ENCODE measurements at regions not wholly inside any gene's neighbourhood (a gene's known extent, or its start where the extent isn't known, plus 50 kb on each side); places are given as distances from the start of the nearest gene placed in this dataset.

GRCh38 chr2:19132967-19133366 is 225.5 kb downstream of the OSR1 start:
- DNase-seq, result no peak

- DNase-seq, result no peak
Measured at GRCh38 chr2:19131871-19132270, 226.6 kb downstream of the OSR1 start.

GRCh38 chr2:19128148-19128547 is 230.3 kb downstream of the OSR1 start:
- no peak for DNase-seq

GRCh38 chr2:19127616-19128015 is 230.8 kb downstream of the OSR1 start:
- DNase-seq, result no peak

GRCh38 chr2:19125901-19126680 is 232.3 kb downstream of the OSR1 start:
- no peak for DNase-seq

- no peak for DNase-seq
Measured at GRCh38 chr2:19124135-19124534, 234.3 kb downstream of the OSR1 start.

GRCh38 chr2:19123556-19123955 is 234.9 kb downstream of the OSR1 start:
- DNase-seq, result no peak

- no peak for DNase-seq
Measured at GRCh38 chr2:19122220-19122619, 236.2 kb downstream of the OSR1 start.

- peak; percentile 49 for DNase-seq
Measured at GRCh38 chr2:19120941-19121750, 237.3 kb downstream of the OSR1 start.

- no peak for DNase-seq
Measured at GRCh38 chr2:19120181-19120580, 238.2 kb downstream of the OSR1 start.

GRCh38 chr2:19119326-19120001 is 239.0 kb downstream of the OSR1 start:
- DNase-seq, result peak; percentile 52 to 65

- no peak for DNase-seq
Measured at GRCh38 chr2:19116918-19117317, 241.5 kb downstream of the OSR1 start.

- no peak for DNase-seq
Measured at GRCh38 chr2:19114754-19115231, 243.6 kb downstream of the OSR1 start.

- no peak for DNase-seq
Measured at GRCh38 chr2:19114126-19114525, 244.3 kb downstream of the OSR1 start.

- no peak for DNase-seq
Measured at GRCh38 chr2:19111354-19111753, 247.1 kb downstream of the OSR1 start.

- no peak for DNase-seq
Measured at GRCh38 chr2:19109518-19109917, 248.9 kb downstream of the OSR1 start.

- no peak for DNase-seq
Measured at GRCh38 chr2:19106376-19106775, 252.0 kb downstream of the OSR1 start.

GRCh38 chr2:19104503-19104902 is 253.9 kb downstream of the OSR1 start:
- no peak for DNase-seq

GRCh38 chr2:19102696-19103423 is 255.6 kb downstream of the OSR1 start:
- no peak for DNase-seq

- no peak for DNase-seq
Measured at GRCh38 chr2:19101968-19102367, 256.5 kb downstream of the OSR1 start.

GRCh38 chr2:19100570-19100969 is 257.9 kb downstream of the OSR1 start:
- DNase-seq, result no peak

- no peak for DNase-seq
Measured at GRCh38 chr2:19099181-19099580, 259.2 kb downstream of the OSR1 start.

Data from hippocampal formation (tissue), 2 donors.